Endothelial cell of umbilical vein (primary cell): ENCODE measurements at regions not wholly inside any gene's neighbourhood (a gene's known extent, or its start where the extent isn't known, plus 50 kb on each side); places are given as distances from the start of the nearest gene placed in this dataset.

Experiments used
- BruUV-seq: library from RNA; stranded (reverse); fragments of 400-500 nt; replicated peaks from 2 replicates; lab custom pipeline; 2021; lab: Mats Ljungman, UMichigan
- CTCF ChIA-PET: fragments of 300-600, 350-600 bp; sonication (Branson Sonifier 250); formaldehyde crosslinking; loops from one replicate; lab custom pipeline; 2021; ENCODE audit warnings: antibody characterized with exemption, inconsistent platforms; lab: Charles Lee
- POLR2A ChIA-PET: fragments of 300-600, 350-600 bp; sonication (Branson Sonifier 250); formaldehyde crosslinking; loops from one replicate; lab custom pipeline; 2021; ENCODE audit warnings: antibody characterized with exemption, inconsistent platforms; lab: Charles Lee
- DNase-seq: peaks from one replicate; pipeline ENCODE4 v3.0.0-alpha.2; 2011; ENCODE audit warnings: low read depth, low spot score
- FAIRE-seq: peaks from 2 replicates; lab custom pipeline; 2011; peaks lifted over from hg19 to GRCh38; lab: Jason Lieb, UNC
- H2AFZ ChIP-seq: 2 replicates; pipeline ENCODE4 v1.6.0; 2012; ENCODE audit warnings: low read depth, low read length, control low read depth, inconsistent platforms
- H3K27ac ChIP-seq: 2 replicates; pipeline ENCODE4 v1.5.1; 2011; ENCODE audit warnings: low read depth, mild to moderate bottlenecking, control low read depth, low read length, moderate library complexity; ENCODE audit not compliant: insufficient read depth
- H3K27me3 ChIP-seq, 2 experiments: 2 replicates each; pipeline versions ENCODE4 v1.6.0 to v1.6.1; 2011; ENCODE audit warnings: low read length in 2 of 2, mixed read lengths in 1 of 2; ENCODE audit not compliant: control insufficient read depth in 2 of 2, insufficient read depth in 2 of 2
- H3K36me3 ChIP-seq, 2 experiments: 2 replicates in 1 of 2; 3 replicates in 1 of 2; pipeline ENCODE4 v1.5.1; 2011; ENCODE audit warnings: low read length in 2 of 2, mild to moderate bottlenecking in 1 of 2, moderate library complexity in 1 of 2; ENCODE audit not compliant: control insufficient read depth in 2 of 2, insufficient read depth in 2 of 2; ENCODE audit errors: extremely low read depth in 1 of 2
- H3K4me1 ChIP-seq: 3 replicates; pipeline ENCODE4 v1.5.1; 2011; ENCODE audit warnings: mild to moderate bottlenecking, low read length; ENCODE audit not compliant: control insufficient read depth, insufficient read depth; ENCODE audit errors: extremely low read depth
- H3K4me2 ChIP-seq: 2 replicates; pipeline ENCODE4 v1.6.1; 2011; ENCODE audit warnings: low read length, control low read depth, mixed read lengths; ENCODE audit not compliant: insufficient read depth
- H3K4me3 ChIP-seq, 3 experiments: fragments of 200-600 bp in 1 of 3; sonication (generic), shearing (Covaris generic) in 1 of 3; replicated peaks in 1 of 3; 2 replicates each; pipeline ENCODE4 v1.5.1; 2011 to 2016; ENCODE audit warnings: control low read depth in 3 of 3, low read length in 3 of 3, mild to moderate bottlenecking in 2 of 3, inconsistent platforms in 1 of 3, low read depth in 1 of 3, moderate library complexity in 1 of 3; ENCODE audit not compliant: insufficient read depth in 1 of 3
- H3K79me2 ChIP-seq: 2 replicates; pipeline ENCODE4 v1.6.0; 2012; ENCODE audit warnings: low read length, inconsistent platforms; ENCODE audit not compliant: control insufficient read depth, insufficient read depth
- H3K9ac ChIP-seq: replicated peaks from 2 replicates; pipeline ENCODE3; 2011; ENCODE audit warnings: low read length, control low read depth; ENCODE audit not compliant: insufficient read depth; ENCODE audit errors: extremely low read depth
- H3K9me1 ChIP-seq: replicated peaks from 3 replicates; pipeline ENCODE4 v1.6.0; 2011; ENCODE audit warnings: mild to moderate bottlenecking, low read length; ENCODE audit not compliant: control insufficient read depth, insufficient read depth; ENCODE audit errors: extremely low read depth
- H3K9me3 ChIP-seq: replicated peaks from 2 replicates; pipeline ENCODE4 v1.5.1; 2012; ENCODE audit warnings: low read length, inconsistent platforms; ENCODE audit not compliant: control insufficient read depth, insufficient read depth
- H4K20me1 ChIP-seq: replicated peaks from 2 replicates; pipeline ENCODE3; 2011; ENCODE audit warnings: mild to moderate bottlenecking, low read length; ENCODE audit not compliant: control insufficient read depth, insufficient read depth; ENCODE audit errors: extremely low read depth
- EZH2 ChIP-seq: IDR thresholded peaks from 2 replicates; pipeline ENCODE4 v1.6.1; 2012; ENCODE audit warnings: borderline replicate concordance, low read depth, mild to moderate bottlenecking, moderate library complexity, low read length, inconsistent platforms; ENCODE audit not compliant: severe bottlenecking
- FOS ChIP-seq: IDR thresholded peaks from 2 replicates; pipeline ENCODE4 v1.6.1; 2011; ENCODE audit warnings: mild to moderate bottlenecking, low read length, moderate library complexity, borderline replicate concordance; ENCODE audit not compliant: insufficient read depth
- GATA2 ChIP-seq: IDR thresholded peaks from 2 replicates; pipeline ENCODE4 v1.7.0; 2011; ENCODE audit warnings: low read depth, mild to moderate bottlenecking, moderate library complexity, mixed read lengths, low read length; ENCODE audit not compliant: insufficient read length, insufficient read depth
- JUN ChIP-seq: IDR thresholded peaks from 2 replicates; pipeline ENCODE4 v1.6.1; 2011; ENCODE audit warnings: borderline replicate concordance, low read depth; ENCODE audit not compliant: insufficient read length, insufficient read depth
- MYC ChIP-seq: IDR thresholded peaks from one replicate; pipeline ENCODE4 v1.6.1; 2011; ENCODE audit warnings: mild to moderate bottlenecking, low read depth, low read length
- POLR2A ChIP-seq: IDR thresholded peaks from 2 replicates; pipeline ENCODE4 v1.6.1; 2012; ENCODE audit warnings: low read depth, mild to moderate bottlenecking, control low read depth, low read length
- POLR2AphosphoS5 ChIP-seq: IDR thresholded peaks from 2 replicates; pipeline ENCODE4 v1.6.1; 2012; ENCODE audit warnings: low read depth, mild to moderate bottlenecking, control low read depth, low read length, moderate library complexity; ENCODE audit not compliant: insufficient read depth
- dilution Hi-C: fragments of 300-500 bp; cut with MboI; formaldehyde crosslinking; loops from one replicate; pipeline ENCODE4 v1.15.0; 2019; ENCODE audit warnings: low sequenced_read_pairs; ENCODE audit not compliant: extremely low pct_ligation_motif_present
- intact Hi-C: fragments of 100-400 bp; cut with micrococcal nuclease; formaldehyde crosslinking; loops from one replicate; pipeline ENCODE4 v1.10.0; 2022
- TF ChIP-seq, protein P1 (sequence below): IDR thresholded peaks from 2 replicates; pipeline ENCODE4 v1.6.1; 2011; ENCODE audit not compliant: insufficient read depth, insufficient read length
- TF ChIP-seq, protein P2 (sequence below), 2 donors: IDR thresholded peaks; 1 replicate in 1 of 2; 2 replicates in 1 of 2; pipeline ENCODE4 v1.5.1; 2011; ENCODE audit warnings: low read length in 2 of 2, mild to moderate bottlenecking in 2 of 2, moderate library complexity in 2 of 2, control low read depth in 1 of 2, inconsistent platforms in 1 of 2, low read depth in 1 of 2; ENCODE audit not compliant: insufficient read depth in 1 of 2; ENCODE audit errors: extremely low read depth in 1 of 2

DNA sequence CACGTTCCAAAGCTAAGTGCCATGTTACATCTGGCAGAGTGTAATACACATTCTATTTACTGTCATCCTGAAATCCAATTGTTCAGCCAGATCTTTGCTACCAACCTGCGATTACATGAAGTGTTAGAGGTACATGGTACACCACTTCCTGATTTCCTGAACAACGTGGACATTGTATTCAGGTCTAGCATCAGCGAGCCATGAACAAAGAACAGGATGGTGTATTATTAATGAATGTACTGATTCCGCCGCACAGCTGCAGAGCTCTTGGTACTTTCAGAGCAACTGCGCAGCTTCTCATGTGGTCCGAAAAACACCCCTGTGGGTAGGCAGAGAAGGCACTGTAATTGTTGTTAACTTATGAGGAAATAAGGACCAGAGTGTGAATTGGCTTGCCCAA is 511.4 kb downstream of the AJAP1 start:
- ChIA-PET POLR2A (no interaction called here), CTCF (no interaction called here)
- no peaks in the 10 kb centered on the region for H4K20me1 ChIP-seq
- TF ChIP-seq JUN (no peak), EZH2 (no peak), FOS (no peak), POLR2A (no peak), POLR2AphosphoS5 (no peak), MYC (no peak), GATA2 (no peak)
- TF ChIP-seq, protein P1, sequence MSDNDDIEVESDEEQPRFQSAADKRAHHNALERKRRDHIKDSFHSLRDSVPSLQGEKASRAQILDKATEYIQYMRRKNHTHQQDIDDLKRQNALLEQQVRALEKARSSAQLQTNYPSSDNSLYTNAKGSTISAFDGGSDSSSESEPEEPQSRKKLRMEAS = no peak
- TF ChIP-seq, protein P2, sequence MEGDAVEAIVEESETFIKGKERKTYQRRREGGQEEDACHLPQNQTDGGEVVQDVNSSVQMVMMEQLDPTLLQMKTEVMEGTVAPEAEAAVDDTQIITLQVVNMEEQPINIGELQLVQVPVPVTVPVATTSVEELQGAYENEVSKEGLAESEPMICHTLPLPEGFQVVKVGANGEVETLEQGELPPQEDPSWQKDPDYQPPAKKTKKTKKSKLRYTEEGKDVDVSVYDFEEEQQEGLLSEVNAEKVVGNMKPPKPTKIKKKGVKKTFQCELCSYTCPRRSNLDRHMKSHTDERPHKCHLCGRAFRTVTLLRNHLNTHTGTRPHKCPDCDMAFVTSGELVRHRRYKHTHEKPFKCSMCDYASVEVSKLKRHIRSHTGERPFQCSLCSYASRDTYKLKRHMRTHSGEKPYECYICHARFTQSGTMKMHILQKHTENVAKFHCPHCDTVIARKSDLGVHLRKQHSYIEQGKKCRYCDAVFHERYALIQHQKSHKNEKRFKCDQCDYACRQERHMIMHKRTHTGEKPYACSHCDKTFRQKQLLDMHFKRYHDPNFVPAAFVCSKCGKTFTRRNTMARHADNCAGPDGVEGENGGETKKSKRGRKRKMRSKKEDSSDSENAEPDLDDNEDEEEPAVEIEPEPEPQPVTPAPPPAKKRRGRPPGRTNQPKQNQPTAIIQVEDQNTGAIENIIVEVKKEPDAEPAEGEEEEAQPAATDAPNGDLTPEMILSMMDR (IDR thresholded peaks at IDR 0.05; ENCODE audit: extremely low read depth in 1 of 2, insufficient read depth in 1 of 2, low read depth in 1 of 2, low read length in 2 of 2) = no peak
- intact Hi-C loops = no loop called here
- DNase-seq (no peak), FAIRE-seq (no peak)
- H3K4me1 ChIP-seq = no peaks in the 10 kb centered on the region
- no peak overlapping the region for H3K27ac ChIP-seq
- no peaks in the 10 kb centered on the region for H3K27me3 ChIP-seq
- no peak overlapping the region for H3K4me2 ChIP-seq
- no peaks in the 10 kb centered on the region for H3K79me2 ChIP-seq
- no peak overlapping the region for H3K4me3 ChIP-seq
- peaks cover 5% of the 10 kb centered on the region for H3K9me3 ChIP-seq
- no TSS peak for BruUV-seq
- no peaks in the 10 kb centered on the region for H3K36me3 ChIP-seq
- dilution Hi-C loops = no loop called here
- no peaks in the 10 kb centered on the region for H3K9me1 ChIP-seq
- H2AFZ ChIP-seq = no peak overlapping the region
- H3K9ac ChIP-seq = no peak overlapping the region
